OCI-LY3 (cell line): ENCODE measurements at regions not wholly inside any gene's neighbourhood (a gene's known extent, or its start where the extent isn't known, plus 50 kb on each side); places are given as distances from the start of the nearest gene placed in this dataset.

Experiments used
- H2AFZ ChIP-seq: fragments of 200-600, 300-600 bp; shearing (Covaris generic); 2 replicates; pipeline ENCODE4 v1.6.0; 2014; ENCODE audit warnings: antibody characterized with exemption, low read depth, low read length
- H3K27ac ChIP-seq: fragments of 200-600, 300-600 bp; sonication (generic); 2 replicates; pipeline ENCODE4 v1.5.1; 2014; ENCODE audit warnings: mild to moderate bottlenecking, low read length, moderate library complexity, mixed read lengths
- H3K27me3 ChIP-seq: fragments of 200-600, 300-600 bp; sonication (generic); 2 replicates; pipeline ENCODE4 v1.6.1; 2014; ENCODE audit warnings: low read depth, low read length, mixed read lengths
- H3K36me3 ChIP-seq: fragments of 200-600, 300-600 bp; sonication (generic); replicated peaks from 2 replicates; pipeline ENCODE3; 2014; ENCODE audit warnings: low read depth, low read length, mixed read lengths
- H3K4me1 ChIP-seq: fragments of 300-600, 200-600 bp; sonication (generic); 2 replicates; pipeline ENCODE4 v1.6.1; 2014; ENCODE audit warnings: low read length, mixed read lengths
- H3K4me2 ChIP-seq: fragments of 200-600, 300-600 bp; sonication (generic); 2 replicates; pipeline ENCODE4 v1.6.1; 2014; ENCODE audit warnings: low read length, mixed read lengths
- H3K4me3 ChIP-seq: fragments of 300-600, 200-600 bp; sonication (generic); 2 replicates; pipeline ENCODE4 v1.5.1; 2014; ENCODE audit warnings: antibody characterized with exemption, mild to moderate bottlenecking, low read length, moderate library complexity
- H3K79me2 ChIP-seq: fragments of 300-600, 200-600 bp; shearing (Covaris generic); 2 replicates; pipeline ENCODE4 v1.6.1; 2014; ENCODE audit warnings: mild to moderate bottlenecking, low read length, mixed read lengths
- H3K9ac ChIP-seq: fragments of 300-600, 200-600 bp; shearing (Covaris generic); 2 replicates; pipeline ENCODE4 v1.6.0; 2014; ENCODE audit warnings: mild to moderate bottlenecking, low read length, moderate library complexity
- H3K9me3 ChIP-seq: fragments of 200-600, 300-600 bp; shearing (Covaris generic); 2 replicates; pipeline ENCODE4 v1.6.1; 2014; ENCODE audit warnings: low read length, mixed read lengths; ENCODE audit not compliant: insufficient read depth
- H4K20me1 ChIP-seq: fragments of 200-600, 300-600 bp; sonication (generic); 2 replicates; pipeline ENCODE4 v1.6.1; 2016; ENCODE audit warnings: low read length, mixed read lengths; ENCODE audit not compliant: insufficient read depth
- CTCF ChIP-seq: fragments of 200-600, 300-600 bp; sonication (generic); IDR thresholded peaks from 2 replicates; pipeline ENCODE4 v1.5.1; 2014; ENCODE audit warnings: antibody characterized with exemption, low read length, low read depth
- EZH2phosphoT487 ChIP-seq: fragments of 200-600 bp; shearing (Covaris generic); IDR thresholded peaks from 2 replicates; pipeline ENCODE4 v1.6.1; 2018; ENCODE audit warnings: antibody characterized with exemption, mixed run types, low read depth

GRCh38 chr5:153257381-153257780 is 233.1 kb upstream of the GRIA1 start:
- Histone ChIP-seq H3K4me1 (no peaks in the 10 kb centered on the region), H3K27me3 (no peaks in the 10 kb centered on the region), H3K9me3 (no peaks in the 10 kb centered on the region), H3K4me3 (no peak overlapping the region), H3K9ac (no peak overlapping the region), H4K20me1 (no peaks in the 10 kb centered on the region), H3K36me3 (no peaks in the 10 kb centered on the region), H2AFZ (no peak overlapping the region), H3K79me2 (no peaks in the 10 kb centered on the region), H3K27ac (no peak overlapping the region), H3K4me2 (no peak overlapping the region)
- TF ChIP-seq EZH2phosphoT487 (no peak), CTCF (no peak)

- no peaks in the 10 kb centered on the region for H3K27me3 ChIP-seq
- TF ChIP-seq CTCF: no peak
- TF ChIP-seq EZH2phosphoT487: no peak
- H3K79me2 ChIP-seq: no peaks in the 10 kb centered on the region
- H3K27ac ChIP-seq: no peak overlapping the region
- no peak overlapping the region for H3K4me3 ChIP-seq
- H2AFZ ChIP-seq: no peak overlapping the region
- H3K4me1 ChIP-seq: no peaks in the 10 kb centered on the region
- H3K4me2 ChIP-seq: no peak overlapping the region
- H3K9ac ChIP-seq: no peak overlapping the region
- no peaks in the 10 kb centered on the region for H4K20me1 ChIP-seq
- H3K9me3 ChIP-seq: no peaks in the 10 kb centered on the region
- H3K36me3 ChIP-seq: no peaks in the 10 kb centered on the region
Observed at GRCh38 chr5:153258469-153258868, 232.0 kb upstream of the GRIA1 start.

- Histone ChIP-seq H3K9ac (no peak overlapping the region), H3K27me3 (no peaks in the 10 kb centered on the region), H3K36me3 (no peaks in the 10 kb centered on the region), H3K27ac (no peak overlapping the region), H3K9me3 (no peaks in the 10 kb centered on the region), H3K4me3 (no peak overlapping the region), H4K20me1 (no peaks in the 10 kb centered on the region), H3K4me1 (peaks cover 8% of the 10 kb centered on the region), H3K4me2 (no peak overlapping the region), H3K79me2 (no peaks in the 10 kb centered on the region), H2AFZ (no peak overlapping the region)
- TF ChIP-seq CTCF (no peak), EZH2phosphoT487 (no peak)
Observed at GRCh38 chr5:153267506-153267905, 223.0 kb upstream of the GRIA1 start.

GRCh38 chr5:153275695-153276094 is 214.8 kb upstream of the GRIA1 start:
- Histone ChIP-seq H3K79me2 (no peaks in the 10 kb centered on the region), H4K20me1 (no peaks in the 10 kb centered on the region), H3K36me3 (no peaks in the 10 kb centered on the region), H3K27ac (no peak overlapping the region), H2AFZ (no peak overlapping the region), H3K4me3 (no peak overlapping the region), H3K9me3 (no peaks in the 10 kb centered on the region), H3K9ac (no peak overlapping the region), H3K27me3 (no peaks in the 10 kb centered on the region), H3K4me1 (no peaks in the 10 kb centered on the region), H3K4me2 (no peak overlapping the region)
- TF ChIP-seq CTCF (no peak), EZH2phosphoT487 (no peak)
